Coronary artery (tissue), 2 donors: ENCODE measurements at regions not wholly inside any gene's neighbourhood (a gene's known extent, or its start where the extent isn't known, plus 50 kb on each side); places are given as distances from the start of the nearest gene placed in this dataset.
A peak's percentile ranks its signal among the peaks of the same experiment; 100 is the strongest.

Experiments
- DNase-seq: peaks from one replicate; pipeline ENCODE4 v3.0.0-alpha.2; 2017; ENCODE audit warnings: low spot score
- H3K27ac ChIP-seq, 2 donors: fragments of 200-600 bp; sonication (generic); one replicate each; pipeline ENCODE4 v1.5.1; 2016 to 2019
- H3K4me3 ChIP-seq: fragments of 200-600 bp; sonication (generic); 2 replicates; pipeline ENCODE4 v1.5.1; 2016; ENCODE audit warnings: mild to moderate bottlenecking, moderate library complexity
- TF ChIP-seq, protein P1 (sequence below): fragments of 200-600 bp; sonication (generic); IDR thresholded peaks from one replicate; pipeline ENCODE4 v1.5.1; 2019; ENCODE audit warnings: antibody characterized with exemption

DNA sequence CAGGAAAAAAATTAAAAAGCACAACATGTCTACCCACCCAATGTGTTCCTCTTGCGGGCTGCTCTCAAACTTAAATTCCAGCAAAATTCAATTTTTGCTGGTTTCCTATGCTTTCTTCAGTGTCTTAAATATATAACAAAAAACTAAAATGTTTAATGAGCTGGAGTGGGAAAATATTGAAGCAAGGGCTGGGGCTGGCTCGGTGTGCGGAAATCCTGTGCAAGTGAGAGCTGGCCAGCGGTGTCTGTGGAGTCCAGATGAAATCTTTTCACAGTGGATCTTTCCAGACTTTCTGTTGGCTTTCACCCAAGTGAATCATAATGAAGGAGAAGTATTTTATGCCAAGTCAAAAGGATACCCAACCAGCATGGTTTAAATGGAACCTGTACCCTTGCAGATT is 1733.6 kb downstream of the TP53TG3F start:
- TF ChIP-seq, protein P1, sequence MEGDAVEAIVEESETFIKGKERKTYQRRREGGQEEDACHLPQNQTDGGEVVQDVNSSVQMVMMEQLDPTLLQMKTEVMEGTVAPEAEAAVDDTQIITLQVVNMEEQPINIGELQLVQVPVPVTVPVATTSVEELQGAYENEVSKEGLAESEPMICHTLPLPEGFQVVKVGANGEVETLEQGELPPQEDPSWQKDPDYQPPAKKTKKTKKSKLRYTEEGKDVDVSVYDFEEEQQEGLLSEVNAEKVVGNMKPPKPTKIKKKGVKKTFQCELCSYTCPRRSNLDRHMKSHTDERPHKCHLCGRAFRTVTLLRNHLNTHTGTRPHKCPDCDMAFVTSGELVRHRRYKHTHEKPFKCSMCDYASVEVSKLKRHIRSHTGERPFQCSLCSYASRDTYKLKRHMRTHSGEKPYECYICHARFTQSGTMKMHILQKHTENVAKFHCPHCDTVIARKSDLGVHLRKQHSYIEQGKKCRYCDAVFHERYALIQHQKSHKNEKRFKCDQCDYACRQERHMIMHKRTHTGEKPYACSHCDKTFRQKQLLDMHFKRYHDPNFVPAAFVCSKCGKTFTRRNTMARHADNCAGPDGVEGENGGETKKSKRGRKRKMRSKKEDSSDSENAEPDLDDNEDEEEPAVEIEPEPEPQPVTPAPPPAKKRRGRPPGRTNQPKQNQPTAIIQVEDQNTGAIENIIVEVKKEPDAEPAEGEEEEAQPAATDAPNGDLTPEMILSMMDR = no peak
- Histone ChIP-seq H3K27ac (no peak overlapping the region), H3K4me3 (no peak overlapping the region)
- DNase-seq = peak; percentile 26

DNA sequence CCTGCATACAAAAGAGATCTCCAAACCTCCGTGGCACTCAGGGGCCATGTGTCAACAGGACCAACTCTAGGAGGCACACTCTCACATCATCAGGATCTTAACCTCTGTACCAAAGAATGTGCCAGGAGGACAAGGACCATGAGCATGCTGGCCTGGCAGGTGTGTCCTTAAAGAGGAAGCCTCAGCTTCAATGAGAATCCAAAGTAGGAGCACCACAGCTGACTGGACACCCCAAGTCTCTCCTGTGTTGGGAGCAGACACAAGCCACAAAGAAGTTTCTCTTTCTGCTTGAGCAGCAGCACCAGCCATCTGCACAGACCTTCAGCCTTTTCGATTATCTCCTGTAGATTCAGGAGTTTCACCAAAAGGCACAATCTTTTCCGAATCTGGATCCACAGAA is 1734.5 kb downstream of the TP53TG3F start:
- H3K27ac ChIP-seq = no peak overlapping the region
- TF ChIP-seq, protein P1 = no peak
- H3K4me3 ChIP-seq = no peak overlapping the region
- DNase-seq = peak; percentile 54

DNA sequence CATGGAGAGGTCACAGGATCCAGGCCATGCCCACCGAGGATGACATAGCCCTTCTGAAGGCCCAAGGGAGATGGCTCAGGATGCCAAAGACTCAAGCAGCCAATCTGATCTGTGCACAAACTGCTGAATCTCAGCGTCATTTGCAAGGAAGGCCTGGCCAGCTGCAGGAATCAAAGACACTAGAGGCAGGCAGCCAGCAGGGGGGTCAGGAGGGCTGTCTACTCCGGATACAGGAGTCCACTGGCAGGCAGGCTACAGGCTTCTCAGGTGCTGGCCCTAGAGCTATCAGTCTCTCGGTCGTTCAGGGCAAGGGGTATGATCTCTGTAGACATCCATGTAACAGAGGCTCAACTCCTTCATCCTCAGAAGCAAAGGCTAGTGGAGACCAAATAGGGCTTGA is 1735.3 kb downstream of the TP53TG3F start:
- peak; percentile 59 for DNase-seq
- Histone ChIP-seq H3K27ac (no peak overlapping the region), H3K4me3 (no peak overlapping the region)
- TF ChIP-seq, protein P1 = no peak

DNA sequence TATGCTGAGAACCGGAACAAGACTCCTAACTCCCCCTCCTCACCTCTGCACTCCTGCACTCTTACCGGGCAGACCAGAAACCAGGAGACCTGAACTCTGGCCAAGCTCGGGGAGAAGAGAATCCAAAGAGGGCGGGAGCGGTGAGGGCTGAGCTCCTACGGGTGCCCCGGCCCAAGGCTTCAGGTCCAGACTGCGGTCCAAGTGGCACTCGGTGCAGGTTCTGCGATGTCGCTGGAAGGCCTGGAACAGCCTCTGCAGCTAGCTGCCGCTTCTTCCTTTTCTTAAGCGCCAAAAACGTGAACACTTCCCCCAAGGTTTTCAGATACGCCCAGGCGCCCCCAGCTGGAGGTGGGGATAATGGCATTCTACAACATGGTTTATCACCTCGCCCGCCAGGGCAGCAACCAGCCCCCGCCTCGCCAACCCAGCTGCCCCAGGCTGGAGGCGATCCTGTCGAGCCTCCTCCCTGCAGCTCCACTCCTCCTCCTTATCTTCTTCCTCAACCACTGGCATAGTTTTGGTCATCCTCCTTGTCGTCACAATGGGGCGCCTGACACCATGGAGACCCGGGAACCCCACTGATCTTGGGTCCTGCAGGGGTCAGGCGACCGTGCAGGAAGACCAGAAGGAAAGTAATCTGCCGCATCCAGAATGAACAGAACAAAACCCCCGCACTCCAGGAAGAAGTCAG is 1735.9 kb downstream of the TP53TG3F start:
- Histone ChIP-seq H3K4me3 (no peak overlapping the region), H3K27ac (no peak overlapping the region)
- peak; percentile 43 for DNase-seq
- TF ChIP-seq, protein P1 = no peak

DNA sequence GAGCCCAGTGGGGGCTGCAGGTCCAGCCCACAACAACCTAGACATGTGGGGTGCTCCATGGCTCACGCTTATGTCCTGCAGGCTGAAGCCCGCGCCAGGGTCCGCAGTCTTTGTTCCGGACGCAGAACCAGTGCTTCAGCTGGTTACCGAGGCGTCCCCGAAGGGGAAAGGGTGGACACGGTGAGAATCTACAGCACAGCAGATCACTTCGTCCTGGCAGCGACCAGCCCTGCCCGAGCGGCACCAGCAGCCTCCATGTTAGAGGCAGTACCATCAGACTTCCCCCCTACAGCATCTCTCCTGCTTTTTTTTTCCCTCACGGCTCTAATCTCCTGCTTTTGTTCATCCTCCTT is 1736.4 kb downstream of the TP53TG3F start:
- DNase-seq = peak; percentile 47
- H3K27ac ChIP-seq = no peak overlapping the region
- TF ChIP-seq, protein P1 = no peak

DNA sequence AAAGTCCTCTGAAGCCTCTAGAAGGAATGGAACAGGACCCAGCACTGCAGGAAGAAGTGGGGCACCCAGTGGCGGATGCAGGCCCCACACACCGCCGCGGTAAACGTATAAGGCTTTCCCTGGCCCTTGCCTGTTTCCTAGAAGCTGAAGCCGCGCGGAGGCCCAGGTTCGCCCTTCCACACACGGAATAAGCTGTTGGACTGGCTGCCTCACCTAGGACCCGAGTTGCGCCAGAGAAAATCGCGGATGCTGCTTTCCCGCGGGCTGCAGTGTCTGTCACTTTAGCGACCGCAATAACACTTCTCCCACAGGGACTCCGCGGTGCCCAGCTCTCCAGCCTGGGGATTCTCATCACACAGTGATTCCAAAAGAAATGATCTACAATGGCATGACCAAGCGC is 1736.9 kb downstream of the TP53TG3F start:
- peak; percentile 53 for DNase-seq
- no peak overlapping the region for H3K4me3 ChIP-seq
- H3K27ac ChIP-seq = no peak overlapping the region
- TF ChIP-seq, protein P1 = no peak

More for the DNA sequence above, 1736.4 kb downstream of the TP53TG3F start:
- no peak overlapping the region for H3K4me3 ChIP-seq

DNA sequence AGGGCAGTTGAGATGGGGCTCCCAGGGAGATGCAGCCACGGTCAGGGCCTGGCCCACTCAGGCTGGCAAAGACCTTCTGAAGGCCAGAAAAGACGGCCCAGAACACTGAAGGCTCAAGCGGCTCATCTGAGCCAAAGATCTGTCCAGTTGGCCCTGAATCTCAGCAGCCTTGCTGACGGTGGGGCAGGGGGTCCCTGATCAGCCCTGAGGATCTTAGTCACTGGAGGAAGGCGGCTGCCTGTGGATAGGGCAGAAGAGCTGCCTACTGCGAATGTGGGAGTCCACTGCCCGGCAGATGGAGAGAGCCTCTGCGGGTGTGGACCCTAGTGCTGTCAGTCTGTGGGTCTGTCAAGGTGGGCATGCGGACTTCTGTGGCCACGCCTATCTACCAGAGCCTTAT is 1738.2 kb downstream of the TP53TG3F start:
- no peak overlapping the region for H3K27ac ChIP-seq
- no peak overlapping the region for H3K4me3 ChIP-seq
- DNase-seq = no peak
- TF ChIP-seq, protein P1 = no peak
